Left ventricle myocardium inferior (tissue), 1 donor: ENCODE measurements at regions not wholly inside any gene's neighbourhood (a gene's known extent, or its start where the extent isn't known, plus 50 kb on each side); places are given as distances from the start of the nearest gene placed in this dataset.

Experiments used
- DNase-seq: peaks from one replicate; pipeline ENCODE4 v3.0.0-alpha.2; 2020
- H3K27ac ChIP-seq: fragments of 200-600 bp; replicated peaks from 2 replicates; pipeline ENCODE4 v1.8.0; 2021
- H3K27me3 ChIP-seq: fragments of 200-600 bp; 2 replicates; pipeline ENCODE4 v1.8.0; 2021; ENCODE audit warnings: low read depth
- H3K36me3 ChIP-seq: fragments of 200-600 bp; 2 replicates; pipeline ENCODE4 v1.8.0; 2021
- H3K4me1 ChIP-seq: fragments of 200-600 bp; 2 replicates; pipeline ENCODE4 v1.8.0; 2021
- H3K4me3 ChIP-seq: fragments of 200-600 bp; 2 replicates; pipeline ENCODE4 v1.8.0; 2021; ENCODE audit warnings: mild to moderate bottlenecking, moderate library complexity
- H3K9me3 ChIP-seq: fragments of 200-600 bp; replicated peaks from 2 replicates; pipeline ENCODE4 v1.8.0; 2021
- CTCF ChIP-seq: fragments of 200-600 bp; IDR thresholded peaks from 2 replicates; pipeline ENCODE4 v1.8.0; 2021; ENCODE audit warnings: antibody characterized with exemption, mild to moderate bottlenecking, borderline replicate concordance
- intact Hi-C: fragments of 100-400 bp; cut with micrococcal nuclease; formaldehyde crosslinking; loops from one replicate; pipeline ENCODE4 v1.11.0; 2022
- donor health status: DM: no; HTN: yes; CAD: no; lungs with severe emphysema.

GRCh38 chr12:76653342-76653741 is 93.8 kb upstream of the OSBPL8 start:
- Histone ChIP-seq H3K27ac (no peak overlapping the region), H3K4me3 (no peak overlapping the region), H3K9me3 (peaks cover 11% of the 10 kb centered on the region), H3K4me1 (no peaks in the 10 kb centered on the region), H3K27me3 (no peaks in the 10 kb centered on the region), H3K36me3 (no peaks in the 10 kb centered on the region)
- no peak for TF ChIP-seq CTCF
- DNase-seq, result no peak
- intact Hi-C loops, result no loop called here

DNA sequence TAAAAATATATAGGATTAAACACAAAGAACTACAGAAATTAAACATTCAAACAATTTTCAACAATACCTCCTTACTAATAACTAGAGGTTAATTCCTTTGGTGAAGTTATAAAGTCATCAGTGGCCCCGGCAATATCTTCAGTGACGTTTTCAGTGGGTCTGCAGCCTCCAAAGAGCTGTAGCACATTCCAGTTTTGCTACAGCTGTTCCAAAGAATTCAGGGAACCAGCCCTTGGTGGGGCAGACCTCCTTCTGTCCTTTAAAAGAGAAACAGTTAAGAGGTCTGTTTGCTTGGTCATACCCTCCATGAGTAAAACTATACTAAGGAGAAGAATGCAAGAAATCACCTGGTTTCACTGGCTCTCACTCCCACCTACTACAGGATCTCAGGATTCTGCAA is 99.2 kb upstream of the ZDHHC17 start:
- Histone ChIP-seq H3K9me3 (peaks cover 3% of the 10 kb centered on the region), H3K27me3 (no peaks in the 10 kb centered on the region), H3K36me3 (no peaks in the 10 kb centered on the region), H3K4me1 (peaks cover 15% of the 10 kb centered on the region), H3K27ac (peak overlapping the region; percentile 60), H3K4me3 (no peak overlapping the region)
- intact Hi-C loops, result no loop called here
- DNase-seq, result no peak
- no peak for TF ChIP-seq CTCF

DNA sequence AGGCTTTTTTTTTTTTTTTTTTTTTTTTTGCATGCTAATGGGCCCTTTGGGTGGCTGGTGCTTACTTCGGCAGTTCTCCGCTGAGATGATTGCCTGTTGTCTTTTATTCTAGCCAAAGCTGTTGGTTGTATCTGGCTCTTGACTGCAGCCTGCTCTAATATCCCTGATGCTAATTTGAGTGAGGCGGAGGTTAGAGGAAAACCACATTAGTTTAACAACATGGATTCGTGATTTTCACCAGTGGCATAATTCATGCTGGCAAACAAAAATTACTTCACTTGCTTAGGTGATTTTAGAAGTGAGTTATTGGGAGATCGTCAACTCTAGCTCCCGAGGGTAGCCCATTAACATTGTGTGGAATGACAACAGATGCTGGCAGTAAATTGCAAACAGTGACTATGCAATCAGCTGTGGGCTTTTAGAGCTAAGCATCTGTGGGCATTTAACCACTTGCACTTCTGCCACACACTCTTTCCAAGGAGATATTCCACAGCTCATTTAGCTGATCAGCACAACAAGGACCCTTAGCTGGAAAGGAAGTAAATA is 97.6 kb upstream of the ZDHHC17 start:
- peaks cover 15% of the 10 kb centered on the region for H3K4me1 ChIP-seq
- no peaks in the 10 kb centered on the region for H3K27me3 ChIP-seq
- no peak for TF ChIP-seq CTCF
- no peak overlapping the region for H3K4me3 ChIP-seq
- H3K9me3 ChIP-seq, result no peaks in the 10 kb centered on the region
- H3K27ac ChIP-seq, result peak overlapping the region; percentile 54
- no peak for DNase-seq
- intact Hi-C loops, result no loop called here
- no peaks in the 10 kb centered on the region for H3K36me3 ChIP-seq

GRCh38 chr12:76669981-76670380 is 93.9 kb upstream of the ZDHHC17 start:
- no peak overlapping the region for H3K27ac ChIP-seq
- no peaks in the 10 kb centered on the region for H3K36me3 ChIP-seq
- no peaks in the 10 kb centered on the region for H3K9me3 ChIP-seq
- intact Hi-C loops, result no loop called here
- TF ChIP-seq CTCF, result no peak
- peaks cover 9% of the 10 kb centered on the region for H3K4me1 ChIP-seq
- no peak overlapping the region for H3K4me3 ChIP-seq
- H3K27me3 ChIP-seq, result no peaks in the 10 kb centered on the region
- DNase-seq, result no peak

DNA sequence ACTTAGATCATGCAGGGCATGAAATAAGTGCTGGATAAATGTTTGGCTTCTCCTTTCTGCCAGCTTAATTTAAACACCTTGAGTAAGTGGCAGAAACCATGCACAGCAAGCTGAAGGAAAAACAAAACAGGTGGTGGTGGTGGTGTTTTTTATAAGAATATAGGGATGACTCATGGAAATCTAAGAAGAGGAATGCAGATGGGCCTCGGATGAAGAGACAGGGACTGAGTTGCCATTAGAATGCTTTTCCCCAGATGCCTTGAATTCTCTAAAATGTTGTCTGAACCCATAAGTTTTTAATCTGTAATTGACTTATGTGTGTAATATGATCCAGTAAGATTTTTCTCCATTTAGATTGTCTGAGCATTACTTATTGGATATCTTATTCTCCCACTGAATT is 93.1 kb upstream of the ZDHHC17 start:
- DNase-seq, result no peak
- H3K4me1 ChIP-seq, result peaks cover 4% of the 10 kb centered on the region
- no peak overlapping the region for H3K4me3 ChIP-seq
- no peaks in the 10 kb centered on the region for H3K9me3 ChIP-seq
- H3K27ac ChIP-seq, result no peak overlapping the region
- no peaks in the 10 kb centered on the region for H3K36me3 ChIP-seq
- H3K27me3 ChIP-seq, result no peaks in the 10 kb centered on the region
- no peak for TF ChIP-seq CTCF
- intact Hi-C loops, result no loop called here
